Adipocyte (in vitro differentiated cells): ENCODE measurements at regions not wholly inside any gene's neighbourhood (a gene's known extent, or its start where the extent isn't known, plus 50 kb on each side); places are given as distances from the start of the nearest gene placed in this dataset.

Source experiments
- DNase-seq: peaks from one replicate; pipeline ENCODE4 v3.0.0-alpha.2; 2015; ENCODE audit warnings: low read depth
- H3K27me3 ChIP-seq: replicated peaks from 2 replicates; pipeline ENCODE4 v1.7.0; 2013; ENCODE audit warnings: mild to moderate bottlenecking, low read length, moderate library complexity; ENCODE audit not compliant: control insufficient read depth, insufficient read depth
- H3K36me3 ChIP-seq: 2 replicates; pipeline ENCODE4 v1.7.0; 2013; ENCODE audit warnings: low read length, mild to moderate bottlenecking, moderate library complexity; ENCODE audit not compliant: control insufficient read depth, insufficient read depth, severe bottlenecking
- H3K4me1 ChIP-seq: 2 replicates; pipeline ENCODE4 v1.7.0; 2013; ENCODE audit warnings: mild to moderate bottlenecking, low read length, moderate library complexity; ENCODE audit not compliant: control insufficient read depth, insufficient read depth
- H3K4me3 ChIP-seq: 2 replicates; pipeline ENCODE4 v1.7.0; 2013; ENCODE audit warnings: mild to moderate bottlenecking, low read length, moderate library complexity
- H3K9ac ChIP-seq: 2 replicates; pipeline ENCODE4 v1.7.0; 2013; ENCODE audit warnings: mild to moderate bottlenecking, low read length, moderate library complexity
- H3K9me3 ChIP-seq: 2 replicates; pipeline ENCODE4 v1.7.0; 2013; ENCODE audit warnings: mild to moderate bottlenecking, low read length, moderate library complexity; ENCODE audit not compliant: control insufficient read depth

GRCh38 chr10:129394518-129395328 lies 72.3 kb upstream of the MGMT start:
- Histone ChIP-seq H3K4me3 (no peak overlapping the region), H3K27me3 (peaks cover 3% of the 10 kb centered on the region), H3K9ac (no peak overlapping the region), H3K9me3 (no peaks in the 10 kb centered on the region), H3K36me3 (no peaks in the 10 kb centered on the region), H3K4me1 (no peaks in the 10 kb centered on the region)
- DNase-seq = no peak

- Histone ChIP-seq H3K4me1 (no peaks in the 10 kb centered on the region), H3K4me3 (no peak overlapping the region), H3K27me3 (peaks cover 3% of the 10 kb centered on the region), H3K9me3 (no peaks in the 10 kb centered on the region), H3K36me3 (no peaks in the 10 kb centered on the region), H3K9ac (no peak overlapping the region)
- DNase-seq = no peak
These were observed 70.9 kb upstream of the MGMT start for GRCh38 chr10:129396021-129396722.

GRCh38 chr10:129397198-129397974 lies 69.7 kb upstream of the MGMT start:
- Histone ChIP-seq H3K36me3 (no peaks in the 10 kb centered on the region), H3K27me3 (peaks cover 3% of the 10 kb centered on the region), H3K9ac (no peak overlapping the region), H3K4me1 (no peaks in the 10 kb centered on the region), H3K9me3 (no peaks in the 10 kb centered on the region), H3K4me3 (no peak overlapping the region)
- no peak for DNase-seq

- no peaks in the 10 kb centered on the region for H3K4me1 ChIP-seq
- no peak for DNase-seq
- H3K27me3 ChIP-seq = no peaks in the 10 kb centered on the region
- no peaks in the 10 kb centered on the region for H3K36me3 ChIP-seq
- no peak overlapping the region for H3K9ac ChIP-seq
- H3K4me3 ChIP-seq = no peak overlapping the region
- H3K9me3 ChIP-seq = no peaks in the 10 kb centered on the region
These were observed 68.3 kb upstream of the MGMT start for GRCh38 chr10:129398711-129399141.

- no peaks in the 10 kb centered on the region for H3K36me3 ChIP-seq
- H3K9ac ChIP-seq = no peak overlapping the region
- no peak overlapping the region for H3K4me3 ChIP-seq
- H3K27me3 ChIP-seq = no peaks in the 10 kb centered on the region
- H3K9me3 ChIP-seq = no peaks in the 10 kb centered on the region
- no peaks in the 10 kb centered on the region for H3K4me1 ChIP-seq
- no peak for DNase-seq
These were observed 66.6 kb upstream of the MGMT start for GRCh38 chr10:129400426-129400825.

GRCh38 chr10:129402459-129402858 lies 64.6 kb upstream of the MGMT start:
- Histone ChIP-seq H3K4me3 (no peak overlapping the region), H3K9me3 (no peaks in the 10 kb centered on the region), H3K36me3 (no peaks in the 10 kb centered on the region), H3K4me1 (no peaks in the 10 kb centered on the region), H3K27me3 (no peaks in the 10 kb centered on the region), H3K9ac (no peak overlapping the region)
- no peak for DNase-seq

GRCh38 chr10:129404091-129404490 lies 63.0 kb upstream of the MGMT start:
- Histone ChIP-seq H3K9me3 (no peaks in the 10 kb centered on the region), H3K36me3 (no peaks in the 10 kb centered on the region)

GRCh38 chr10:129405389-129405788 lies 61.7 kb upstream of the MGMT start:
- no peaks in the 10 kb centered on the region for H3K4me1 ChIP-seq
- DNase-seq = no peak
- H3K9ac ChIP-seq = no peak overlapping the region
- H3K4me3 ChIP-seq = no peak overlapping the region
- peaks cover 4% of the 10 kb centered on the region for H3K27me3 ChIP-seq
- H3K36me3 ChIP-seq = no peaks in the 10 kb centered on the region
- no peaks in the 10 kb centered on the region for H3K9me3 ChIP-seq

More at GRCh38 chr10:129404091-129404490, 63.0 kb upstream of the MGMT start:
- Histone ChIP-seq H3K4me1 (no peaks in the 10 kb centered on the region), H3K9ac (no peak overlapping the region), H3K4me3 (no peak overlapping the region), H3K27me3 (no peaks in the 10 kb centered on the region)
- no peak for DNase-seq

GRCh38 chr10:129410688-129411392 lies 56.2 kb upstream of the MGMT start:
- H3K9ac ChIP-seq = no peak overlapping the region
- H3K36me3 ChIP-seq = no peaks in the 10 kb centered on the region
- no peaks in the 10 kb centered on the region for H3K9me3 ChIP-seq
- no peak for DNase-seq
- H3K4me1 ChIP-seq = no peaks in the 10 kb centered on the region
- no peak overlapping the region for H3K4me3 ChIP-seq
- peaks cover 13% of the 10 kb centered on the region for H3K27me3 ChIP-seq

GRCh38 chr10:129411393-129411705 lies 55.7 kb upstream of the MGMT start:
- H3K27me3 ChIP-seq = peaks cover 13% of the 10 kb centered on the region
- H3K9me3 ChIP-seq = no peaks in the 10 kb centered on the region
- H3K9ac ChIP-seq = no peak overlapping the region
- no peak overlapping the region for H3K4me3 ChIP-seq
- no peaks in the 10 kb centered on the region for H3K4me1 ChIP-seq
- H3K36me3 ChIP-seq = no peaks in the 10 kb centered on the region
- no peak for DNase-seq

- Histone ChIP-seq H3K9ac (no peak overlapping the region), H3K9me3 (no peaks in the 10 kb centered on the region), H3K27me3 (peaks cover 13% of the 10 kb centered on the region), H3K4me3 (no peak overlapping the region), H3K4me1 (no peaks in the 10 kb centered on the region), H3K36me3 (no peaks in the 10 kb centered on the region)
- DNase-seq = no peak
These were observed 55.3 kb upstream of the MGMT start for GRCh38 chr10:129411772-129412171.
